Cerebellar cortex (tissue), 1 donor: ENCODE measurements at regions not wholly inside any gene's neighbourhood (a gene's known extent, or its start where the extent isn't known, plus 50 kb on each side); places are given as distances from the start of the nearest gene placed in this dataset.

Experiments used
- DNase-seq: peaks from one replicate; pipeline ENCODE4 v3.0.0-alpha.2; 2015; ENCODE audit warnings: low spot score

GRCh38 chr5:68407311-68408239 lies 192.0 kb downstream of the PIK3R1 start:
- DNase-seq = no peak

GRCh38 chr5:68408345-68408871 lies 192.9 kb downstream of the PIK3R1 start:
- no peak for DNase-seq

GRCh38 chr5:68409259-68409658 lies 193.7 kb downstream of the PIK3R1 start:
- no peak for DNase-seq

- DNase-seq = no peak
Measured at GRCh38 chr5:68411161-68411560, 195.6 kb downstream of the PIK3R1 start.

GRCh38 chr5:68415177-68416085 lies 199.9 kb downstream of the PIK3R1 start:
- DNase-seq = no peak

- no peak for DNase-seq
Measured at GRCh38 chr5:68416714-68417113, 201.2 kb downstream of the PIK3R1 start.

GRCh38 chr5:68418201-68418600 lies 202.6 kb downstream of the PIK3R1 start:
- DNase-seq = no peak

- no peak for DNase-seq
Measured at GRCh38 chr5:68418680-68419079, 203.1 kb downstream of the PIK3R1 start.

GRCh38 chr5:68419081-68419636 lies 203.6 kb downstream of the PIK3R1 start:
- no peak for DNase-seq

- DNase-seq = no peak
Measured at GRCh38 chr5:68419637-68420452, 204.3 kb downstream of the PIK3R1 start.

- DNase-seq = no peak
Measured at GRCh38 chr5:68420476-68421344, 205.2 kb downstream of the PIK3R1 start.

- no peak for DNase-seq
Measured at GRCh38 chr5:68421485-68422220, 206.1 kb downstream of the PIK3R1 start.

- DNase-seq = no peak
Measured at GRCh38 chr5:68423154-68423811, 207.7 kb downstream of the PIK3R1 start.

GRCh38 chr5:68424799-68425537 lies 209.4 kb downstream of the PIK3R1 start:
- DNase-seq = no peak

- DNase-seq = no peak
Measured at GRCh38 chr5:68426586-68426985, 211.0 kb downstream of the PIK3R1 start.

GRCh38 chr5:68428231-68428811 lies 212.8 kb downstream of the PIK3R1 start:
- no peak for DNase-seq

- no peak for DNase-seq
Measured at GRCh38 chr5:68429510-68429909, 214.0 kb downstream of the PIK3R1 start.

GRCh38 chr5:68430279-68430678 lies 214.7 kb downstream of the PIK3R1 start:
- no peak for DNase-seq
